ENCODE measurements at regions not wholly inside any gene's neighbourhood (a gene's known extent, or its start where the extent isn't known, plus 50 kb on each side); places are given as distances from the start of the nearest gene placed in this dataset.

- TF ChIP-seq CTCF (conservative IDR thresholded peaks at IDR 0.05; ENCODE audit: low read length) (no peak), EZH2phosphoT487 (IDR thresholded peaks at IDR 0.05; ENCODE audit: borderline replicate concordance) (no peak)
Measured at GRCh38 chr10:43904844-43905243, 256.2 kb upstream of the ZNF32 start.
